C4-2B (cell line): ENCODE measurements at regions not wholly inside any gene's neighbourhood (a gene's known extent, or its start where the extent isn't known, plus 50 kb on each side); places are given as distances from the start of the nearest gene placed in this dataset.

ENCODE experiments used
- CTCF ChIP-seq: fragments of 450-650 bp; conservative IDR thresholded peaks from 2 replicates; pipeline ENCODE4 v1.5.1; 2017; ENCODE audit warnings: mild to moderate bottlenecking
- ZFX ChIP-seq: fragments of 450-650 bp; IDR thresholded peaks from 2 replicates; pipeline ENCODE4 v1.6.1; 2017

- TF ChIP-seq CTCF (no peak), ZFX (no peak)
Measured at GRCh38 chr13:30126903-30127428, 180.4 kb downstream of the KATNAL1 start.
